DMS114 treated with DMSO at 0.1 percent for 48 hours (cell line): ENCODE measurements at regions not wholly inside any gene's neighbourhood (a gene's known extent, or its start where the extent isn't known, plus 50 kb on each side); places are given as distances from the start of the nearest gene placed in this dataset.

Experiments
- DNase-seq: peaks from one replicate; lab custom pipeline; 2025; ENCODE audit not compliant: unreplicated experiment; lab: John Stamatoyannopoulos, UW

GRCh38 chr1:199264911-199265310, 626.1 kb downstream of the PTPRC start:
- no peak for DNase-seq

- no peak for DNase-seq
Measured at GRCh38 chr1:199265319-199265718, 626.5 kb downstream of the PTPRC start.

- no peak for DNase-seq
Measured at GRCh38 chr1:199269241-199269640, 630.4 kb downstream of the PTPRC start.

GRCh38 chr1:199272139-199272544, 633.3 kb downstream of the PTPRC start:
- no peak for DNase-seq

DNA sequence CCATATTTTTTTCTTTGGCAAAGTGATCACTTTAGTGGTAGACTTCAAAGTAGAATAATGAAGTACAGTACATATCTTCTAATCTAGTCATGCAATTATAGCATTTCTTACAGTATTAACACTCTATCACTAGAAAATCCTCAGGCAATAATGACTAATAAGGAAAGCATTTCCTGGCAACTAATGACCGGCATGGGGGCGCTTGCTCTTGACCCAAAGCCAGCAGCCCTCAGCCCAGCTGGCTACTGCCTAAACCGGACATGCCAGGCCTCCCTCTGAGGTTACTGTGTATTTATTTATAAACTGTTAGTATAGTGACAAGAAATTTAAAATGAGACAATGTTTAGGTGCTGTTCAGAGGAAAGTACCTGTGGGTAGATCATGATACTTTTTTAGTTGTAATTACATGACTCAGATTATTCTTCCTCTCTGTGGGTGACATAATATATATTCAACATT, 633.8 kb downstream of the PTPRC start:
- no peak for DNase-seq

GRCh38 chr1:199273837-199274379, 635.1 kb downstream of the PTPRC start:
- no peak for DNase-seq

- DNase-seq = no peak
Measured at GRCh38 chr1:199279067-199279466, 640.2 kb downstream of the PTPRC start.

DNA sequence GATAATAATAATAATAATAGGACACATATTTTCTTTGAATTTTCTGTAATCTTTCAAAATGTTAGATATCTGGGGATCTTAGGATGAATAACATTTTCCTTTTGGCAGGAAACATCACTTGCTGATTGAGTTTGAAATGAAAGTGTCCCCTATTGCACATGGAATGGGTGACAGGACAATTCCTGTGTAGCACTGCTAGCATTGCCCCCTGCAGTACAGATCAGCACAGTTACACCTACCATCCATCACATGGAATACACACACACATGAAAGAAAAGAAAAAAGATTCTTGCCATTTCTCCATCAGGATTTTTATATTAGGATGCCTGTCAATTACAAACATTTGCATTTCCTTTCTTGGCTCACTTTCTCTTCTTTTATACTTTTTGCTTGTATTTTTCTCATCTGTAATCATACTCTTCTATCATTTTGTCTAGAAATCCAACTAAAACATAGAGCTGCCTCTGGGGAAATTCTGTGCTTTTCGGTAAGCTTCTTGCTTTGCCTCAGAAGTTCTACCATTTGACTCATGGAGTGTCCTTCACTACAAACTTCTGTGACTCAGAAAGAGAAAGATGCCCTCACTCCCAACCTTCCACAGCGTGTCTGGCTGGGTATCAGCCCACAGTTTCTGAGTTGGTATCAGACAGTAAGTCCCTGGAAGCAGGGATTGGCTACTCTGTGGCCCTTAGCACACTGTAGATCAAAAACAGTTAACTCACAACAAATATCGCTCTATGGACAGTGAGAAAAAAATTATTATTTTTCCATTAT, 641.2 kb downstream of the PTPRC start:
- DNase-seq = no peak

DNA sequence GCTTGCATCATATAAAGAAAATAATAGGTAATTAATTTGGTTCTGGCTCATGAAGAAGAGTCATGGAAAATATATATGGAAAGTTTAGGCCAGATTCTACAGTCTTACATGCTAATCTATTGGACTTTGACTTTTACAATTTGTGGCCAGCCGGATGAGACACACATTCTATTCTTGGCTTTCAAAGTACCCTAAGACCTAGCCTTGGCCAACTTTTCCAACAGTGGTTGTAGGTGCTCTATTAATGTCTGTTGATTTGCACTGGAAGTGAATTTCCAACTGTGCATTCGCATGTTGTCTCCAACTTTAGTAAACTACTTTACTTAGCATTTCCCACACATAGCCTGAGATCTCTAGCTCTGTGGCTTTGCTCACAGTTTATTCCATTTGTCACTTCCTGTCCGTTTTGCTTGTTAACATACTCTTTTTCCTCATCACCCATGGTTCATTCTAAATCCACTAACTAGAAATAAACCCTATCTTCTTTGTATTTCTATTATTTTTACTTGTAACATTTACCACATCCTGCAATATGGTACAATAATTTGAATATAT, 644.0 kb downstream of the PTPRC start:
- no peak for DNase-seq

DNA sequence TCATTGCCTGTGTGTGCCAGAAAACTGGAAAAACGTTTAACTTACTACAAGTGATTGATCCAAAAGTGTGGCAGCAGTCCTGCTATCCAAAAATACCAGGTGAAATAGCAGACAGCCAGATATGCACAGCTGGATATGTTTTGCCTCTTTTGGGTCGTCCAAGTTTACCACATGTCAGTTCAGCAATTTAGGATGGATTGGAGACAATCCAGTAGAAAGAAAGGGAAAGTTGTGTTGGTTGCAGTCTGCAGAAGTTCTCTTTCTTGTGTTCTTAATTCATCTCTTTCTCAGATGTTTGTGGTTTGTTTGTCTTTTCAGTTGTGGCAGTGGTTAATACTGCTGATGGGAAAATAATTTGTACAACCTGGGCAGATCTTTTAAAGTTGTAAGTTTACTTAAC, 645.0 kb downstream of the PTPRC start:
- no peak for DNase-seq

DNA sequence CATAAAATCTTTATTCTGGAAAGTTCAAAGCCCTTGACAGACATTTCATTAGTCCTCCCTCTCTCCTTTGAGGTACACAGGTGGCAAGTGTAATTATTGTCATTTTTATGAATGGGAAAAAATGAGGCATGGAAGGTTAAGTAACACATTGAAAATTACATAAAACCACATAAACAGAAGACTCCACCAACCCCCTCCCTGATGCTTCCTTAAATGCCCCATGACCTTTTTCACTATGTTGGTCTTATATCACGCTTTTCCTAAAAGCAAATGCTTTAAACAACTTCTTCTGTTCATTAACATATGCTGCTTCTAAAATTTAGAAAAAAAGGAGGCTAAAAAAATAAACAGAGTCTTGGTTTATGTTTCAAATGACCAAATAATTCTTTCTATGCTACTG, 648.4 kb downstream of the PTPRC start:
- DNase-seq = no peak

GRCh38 chr1:199287647-199288046, 648.8 kb downstream of the PTPRC start:
- no peak for DNase-seq

- DNase-seq = no peak
Measured at GRCh38 chr1:199290186-199290585, 651.3 kb downstream of the PTPRC start.

- no peak for DNase-seq
Measured at GRCh38 chr1:199291022-199291740, 652.3 kb downstream of the PTPRC start.

DNA sequence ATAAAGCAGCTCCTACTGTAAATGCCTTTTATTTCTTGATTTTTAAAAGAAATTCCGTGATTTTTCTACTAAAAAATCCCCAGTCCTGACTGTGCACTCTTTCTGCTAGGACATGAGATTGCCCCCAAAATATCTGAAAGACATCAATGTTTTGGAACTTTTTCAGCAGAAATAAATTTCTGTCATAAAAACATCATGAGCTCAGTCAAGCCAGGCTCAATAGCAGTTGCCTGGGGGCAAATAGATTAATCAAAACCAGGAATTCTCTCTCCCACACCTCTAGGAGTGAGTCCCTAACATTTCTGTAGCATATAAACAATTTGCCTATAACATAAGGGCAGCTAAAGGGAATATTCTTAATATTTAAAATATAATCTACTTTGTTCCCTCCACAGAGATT, 654.1 kb downstream of the PTPRC start:
- no peak for DNase-seq

DNA sequence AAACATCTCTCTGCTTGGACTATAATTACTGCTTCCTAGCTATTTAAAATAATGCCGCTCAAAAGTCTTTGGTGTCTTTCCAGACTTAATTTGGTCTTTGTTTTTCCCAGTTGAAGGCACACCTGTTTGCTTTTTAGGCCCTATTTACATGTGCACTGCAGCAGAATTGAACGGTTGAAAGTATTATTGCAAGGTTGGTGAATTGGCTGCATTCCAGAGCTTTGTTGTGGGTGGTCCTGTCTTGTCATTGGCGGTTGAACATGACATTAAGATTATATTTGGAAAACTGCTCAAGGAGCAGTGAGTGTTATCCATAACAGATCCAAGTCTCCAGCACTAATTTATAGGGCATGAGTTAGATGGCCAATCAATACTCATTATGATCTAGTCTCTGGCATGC, 656.3 kb downstream of the PTPRC start:
- DNase-seq = no peak

DNA sequence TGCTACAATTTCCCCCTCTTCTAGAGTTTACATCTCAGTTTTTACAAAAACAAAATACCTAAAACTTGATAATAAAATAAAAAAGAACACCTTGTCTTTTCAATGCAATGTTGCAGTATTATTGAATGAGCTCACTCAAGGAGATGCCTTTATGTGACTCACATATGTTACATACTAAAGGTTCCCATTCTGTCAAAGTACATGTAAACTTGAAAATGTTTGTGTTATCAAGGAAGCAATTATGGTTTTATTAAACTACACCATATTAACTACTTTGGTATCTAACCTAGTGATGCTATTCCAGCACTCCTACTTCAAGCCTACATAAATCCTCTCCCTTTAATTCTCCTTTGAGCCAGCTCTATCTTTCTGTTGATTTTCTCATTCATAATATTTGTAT, 658.3 kb downstream of the PTPRC start:
- no peak for DNase-seq

- no peak for DNase-seq
Measured at GRCh38 chr1:199297887-199298286, 659.0 kb downstream of the PTPRC start.

DNA sequence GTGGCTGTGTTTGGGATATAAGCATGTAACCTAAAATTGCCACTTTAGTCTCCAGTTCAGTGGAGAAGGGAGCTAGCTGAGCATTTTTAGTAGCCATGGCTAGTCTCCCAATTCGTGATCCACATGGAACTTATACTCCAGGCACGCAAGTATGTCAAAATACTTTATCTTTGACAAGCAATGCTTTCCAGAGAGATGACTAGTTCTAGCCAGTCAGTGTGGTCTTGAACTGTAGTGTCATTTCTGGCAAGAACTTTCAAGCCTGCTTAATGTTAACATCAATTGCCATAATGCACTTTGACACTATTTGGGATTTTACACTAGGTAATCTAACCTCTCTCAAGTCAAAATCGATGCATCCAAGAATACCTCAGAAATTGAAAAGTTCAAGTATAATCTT, 660.0 kb downstream of the PTPRC start:
- DNase-seq = no peak

DNA sequence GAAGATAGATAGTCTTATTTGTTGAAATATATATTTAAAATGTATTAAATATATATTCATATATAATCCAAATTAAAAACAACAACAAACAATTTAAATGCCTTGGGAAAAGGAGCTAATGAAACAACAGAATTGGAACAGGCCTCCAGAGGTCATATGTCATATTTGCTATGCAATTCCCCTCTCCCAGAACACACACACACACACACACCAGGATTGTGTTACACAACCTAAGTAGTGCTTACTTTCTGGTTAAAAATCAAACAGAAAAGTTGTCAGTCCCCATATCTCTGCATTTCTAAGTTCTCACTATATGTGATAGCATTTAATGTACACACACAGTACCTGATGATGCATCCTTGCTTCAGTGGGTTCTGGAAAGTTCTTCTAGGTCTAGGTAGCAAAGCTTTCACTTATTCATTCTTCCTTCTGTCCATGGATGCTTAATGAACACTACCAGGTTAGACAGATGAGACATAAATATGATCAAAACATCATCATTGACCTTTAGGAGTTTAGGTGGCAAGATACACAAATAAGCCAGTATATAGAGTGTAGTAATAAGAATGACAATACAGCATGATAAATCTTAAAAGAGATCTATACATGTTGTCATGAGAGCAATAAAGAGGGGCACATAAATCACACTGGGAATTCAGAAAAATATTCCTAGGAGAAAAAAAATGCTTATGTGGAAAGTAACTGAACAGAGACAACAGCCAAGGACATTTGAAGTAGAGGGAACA, 662.8 kb downstream of the PTPRC start:
- no peak for DNase-seq

DNA sequence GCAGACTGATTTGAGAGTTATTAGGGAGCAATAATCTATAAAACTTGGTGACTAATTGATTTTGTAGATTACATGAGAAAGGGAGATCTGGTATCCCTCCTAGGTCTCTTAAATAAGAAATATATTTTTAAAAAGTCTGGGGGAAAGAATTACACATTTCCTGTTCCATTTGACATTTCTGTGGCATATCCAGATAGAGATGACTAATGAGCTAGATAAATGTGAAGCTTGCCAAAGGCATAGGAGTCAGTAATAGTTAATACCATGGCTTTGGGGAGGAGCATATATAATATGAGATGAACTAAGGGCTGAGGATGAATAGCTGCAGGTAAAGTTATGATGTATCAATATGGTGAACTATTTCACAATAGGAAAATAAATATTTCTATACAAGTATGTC, 663.7 kb downstream of the PTPRC start:
- DNase-seq = no peak
